GM18873 (cell line): ENCODE measurements at regions not wholly inside any gene's neighbourhood (a gene's known extent, or its start where the extent isn't known, plus 50 kb on each side); places are given as distances from the start of the nearest gene placed in this dataset.
A peak's percentile ranks its signal among the peaks of the same experiment; 100 is the strongest.

ENCODE experiments used
- ATAC-seq: cut with Tn5 transposase; IDR thresholded peaks from one replicate; pipeline ENCODE4 v1.9.1; 2021; ENCODE audit warnings: mild to moderate bottlenecking, moderate library complexity, moderate number of reproducible peaks; ENCODE audit not compliant: unreplicated experiment, low FRiP score

- no peak for ATAC-seq
These were observed 277.2 kb upstream of the SLC24A2 start for GRCh38 chr9:20065796-20066700.

DNA sequence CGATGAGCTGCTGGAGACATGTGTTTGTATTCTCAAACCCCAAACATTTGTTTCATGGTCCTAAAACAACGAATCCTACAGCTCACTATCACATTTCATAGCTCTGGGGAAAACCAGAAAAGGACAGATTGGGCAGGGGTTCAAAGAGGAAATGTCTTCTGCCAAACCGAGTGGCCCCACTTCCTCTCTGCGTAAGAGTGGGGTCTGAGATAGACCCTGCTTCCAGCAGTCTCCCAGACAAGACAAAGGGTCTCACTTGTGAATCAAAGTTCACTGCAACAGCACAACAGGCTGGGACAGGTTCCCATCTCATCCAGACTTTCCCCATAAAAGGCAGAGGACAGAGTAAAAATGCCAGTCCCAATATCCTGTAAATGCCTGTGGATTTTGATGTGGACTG lies 276.2 kb upstream of the SLC24A2 start:
- no peak for ATAC-seq

GRCh38 chr9:20054734-20055133 lies 265.9 kb upstream of the SLC24A2 start:
- no peak for ATAC-seq

DNA sequence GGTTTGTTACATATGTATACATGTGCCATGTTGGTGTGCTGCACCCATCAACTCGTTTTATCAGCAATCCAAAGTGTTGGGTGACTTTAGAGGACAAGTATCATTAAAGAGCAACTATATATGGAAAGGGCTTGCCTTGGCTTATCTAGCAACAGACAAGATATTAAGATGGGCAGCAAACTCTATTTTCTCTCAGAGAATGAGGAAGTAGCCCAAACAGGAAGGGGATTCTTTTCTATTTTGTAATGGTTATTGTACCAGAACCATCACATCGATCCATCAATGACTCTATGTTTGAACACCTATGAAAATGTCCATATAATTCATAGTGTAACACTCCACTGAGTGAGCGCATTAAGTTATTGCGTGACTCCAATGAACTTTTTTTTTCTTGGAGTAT lies 260.1 kb upstream of the SLC24A2 start:
- no peak for ATAC-seq

DNA sequence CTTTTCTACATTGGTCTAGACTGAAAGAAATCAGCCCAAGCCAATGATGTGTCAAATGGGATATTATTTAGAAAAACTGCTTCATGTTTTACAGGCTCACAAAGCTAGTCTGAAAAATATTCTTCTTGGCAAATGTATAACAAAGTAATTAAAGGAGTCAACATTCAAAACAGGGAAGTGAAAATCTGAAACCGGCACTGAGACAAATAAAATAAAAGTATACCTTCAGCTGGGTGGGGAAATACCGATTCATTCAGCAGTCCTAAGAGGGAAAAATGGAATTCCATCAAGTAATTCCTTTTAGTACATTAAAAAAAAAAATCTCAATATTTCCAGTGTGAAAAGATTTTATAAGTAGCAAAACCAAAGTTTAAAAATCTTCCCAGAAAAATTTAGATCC lies 259.6 kb upstream of the SLC24A2 start:
- no peak for ATAC-seq

DNA sequence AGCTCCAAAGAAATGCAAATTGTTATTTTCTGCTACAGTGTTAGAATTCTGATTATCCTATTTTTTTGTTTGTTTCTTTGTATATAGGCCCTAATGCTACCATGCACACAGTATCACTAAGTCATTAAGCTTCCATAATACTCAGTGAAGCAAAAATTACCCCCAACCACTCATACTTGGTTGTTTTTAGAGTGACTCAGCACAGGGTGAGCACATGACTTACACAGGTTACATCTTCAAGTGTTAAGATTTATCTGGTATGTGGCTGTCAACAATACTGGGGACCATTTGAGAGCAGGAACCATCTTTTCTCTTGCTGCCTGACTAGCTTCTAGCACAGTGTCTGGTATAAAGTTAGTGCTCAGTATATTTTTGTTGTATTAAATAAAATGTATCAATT lies 255.8 kb upstream of the SLC24A2 start:
- no peak for ATAC-seq

DNA sequence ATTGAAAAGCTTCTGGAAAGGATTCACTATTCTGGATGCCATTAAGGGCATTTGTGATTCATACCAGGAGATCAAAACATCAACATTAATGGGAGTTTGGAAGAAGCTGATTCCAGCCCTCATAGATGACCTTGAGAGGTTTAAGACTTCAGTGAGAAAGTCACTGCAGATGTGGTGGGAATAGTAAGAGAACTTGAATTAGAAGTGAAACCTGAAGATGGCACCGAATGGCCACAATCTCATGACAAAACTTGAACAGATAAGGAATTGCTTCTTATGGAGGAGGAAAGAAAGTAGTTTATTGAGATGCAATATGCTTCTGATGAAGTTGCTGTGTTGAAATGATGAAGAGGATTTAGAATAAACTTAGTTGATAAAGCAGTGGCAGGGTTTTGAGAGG lies 254.6 kb upstream of the SLC24A2 start:
- no peak for ATAC-seq

GRCh38 chr9:20043035-20043434 lies 254.2 kb upstream of the SLC24A2 start:
- ATAC-seq: no peak

DNA sequence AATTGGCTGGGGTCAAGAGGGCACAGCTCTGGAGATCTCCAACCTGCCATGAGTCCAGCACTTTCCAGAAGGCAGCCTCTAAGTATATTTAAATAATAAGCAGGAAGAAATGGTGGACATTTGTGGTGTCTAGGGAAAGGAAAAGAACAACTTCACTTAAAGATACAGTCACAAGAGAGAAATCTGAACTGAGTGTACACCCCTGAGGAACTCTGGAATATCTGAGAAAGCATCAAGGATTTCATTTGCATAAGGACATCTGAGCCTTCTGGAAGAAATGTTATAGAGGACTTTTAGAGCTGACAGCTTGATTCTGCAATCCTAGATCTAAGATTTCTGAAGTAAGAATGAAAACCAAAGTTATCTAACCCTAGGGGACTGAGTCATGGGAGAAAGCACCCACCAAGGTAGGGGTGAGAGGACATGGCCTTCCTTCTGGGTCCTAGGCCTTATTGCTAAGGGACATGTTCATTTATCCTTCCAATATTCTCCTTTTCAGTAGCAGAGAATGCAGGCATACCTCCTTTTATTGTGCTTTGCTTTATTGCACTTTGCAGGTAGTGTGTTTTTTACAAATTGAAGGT lies 253.4 kb upstream of the SLC24A2 start:
- no peak for ATAC-seq

DNA sequence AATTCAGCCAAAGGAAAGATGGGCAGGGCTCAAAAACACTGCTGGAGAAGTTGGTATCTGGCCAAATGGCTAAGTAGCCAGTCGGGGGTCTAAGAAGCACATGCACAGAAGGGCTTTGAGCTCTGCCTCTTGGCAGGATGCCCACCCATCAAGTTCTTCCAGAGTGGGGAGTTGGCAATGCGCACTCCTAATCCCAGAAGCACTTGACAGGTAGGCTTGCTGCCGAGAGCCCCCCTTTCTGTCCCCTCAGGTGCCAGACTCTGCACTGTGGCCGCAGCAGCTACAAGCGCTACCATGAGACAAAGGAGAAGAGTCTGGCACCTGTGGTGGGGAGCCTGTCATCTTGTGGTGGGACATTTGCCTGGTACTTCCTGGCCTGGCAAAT lies 252.9 kb upstream of the SLC24A2 start:
- no peak for ATAC-seq

GRCh38 chr9:20040991-20041696 lies 252.3 kb upstream of the SLC24A2 start:
- ATAC-seq: no peak

GRCh38 chr9:20037699-20038098 lies 248.9 kb upstream of the SLC24A2 start:
- ATAC-seq: no peak

DNA sequence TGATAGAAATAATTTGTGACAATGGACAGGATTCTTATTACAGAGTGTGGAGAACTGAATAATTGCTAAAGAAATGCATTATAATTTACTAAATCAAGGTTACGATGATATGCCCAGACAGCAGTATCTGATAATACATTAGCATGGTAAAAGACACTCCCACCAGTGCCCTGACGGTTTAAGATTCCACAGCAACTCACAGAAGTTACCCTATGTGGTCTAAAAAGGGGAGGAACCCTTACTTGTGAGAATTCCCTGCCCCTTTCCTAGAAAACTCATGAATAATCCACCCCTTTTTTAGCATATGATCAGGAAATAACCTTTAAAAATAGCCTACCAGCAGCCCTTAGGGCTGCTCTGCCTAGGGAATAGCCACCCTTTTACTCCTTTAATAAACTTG lies 244.7 kb upstream of the SLC24A2 start:
- no peak for ATAC-seq

- no peak for ATAC-seq
These were observed 243.7 kb upstream of the SLC24A2 start for GRCh38 chr9:20032413-20033006.

GRCh38 chr9:20031836-20032235 lies 243.0 kb upstream of the SLC24A2 start:
- no peak for ATAC-seq

DNA sequence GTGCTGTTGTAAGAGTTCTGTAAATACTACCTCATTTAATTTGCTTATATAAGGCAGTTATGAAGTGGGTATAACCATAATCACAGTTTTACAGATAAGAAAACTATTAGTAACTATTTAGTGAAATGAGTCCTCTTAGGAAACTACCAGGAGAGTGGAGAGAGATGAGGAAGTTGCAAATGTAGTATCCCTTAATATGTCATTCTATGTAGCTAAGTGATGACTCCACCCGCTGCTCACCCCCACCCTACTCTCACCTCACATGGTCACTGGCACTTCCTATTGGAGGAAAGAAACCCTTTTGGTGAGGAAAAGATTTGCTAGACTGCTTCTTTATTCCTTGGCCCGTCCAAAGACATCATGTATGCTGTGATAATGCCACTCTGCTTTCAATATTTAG lies 241.8 kb upstream of the SLC24A2 start:
- ATAC-seq: peak; percentile 28

- peak; percentile 60 for ATAC-seq
These were observed 241.4 kb upstream of the SLC24A2 start for GRCh38 chr9:20030221-20030620.

GRCh38 chr9:20028849-20029231 lies 240.0 kb upstream of the SLC24A2 start:
- no peak for ATAC-seq

GRCh38 chr9:20028192-20028848 lies 239.5 kb upstream of the SLC24A2 start:
- no peak for ATAC-seq

DNA sequence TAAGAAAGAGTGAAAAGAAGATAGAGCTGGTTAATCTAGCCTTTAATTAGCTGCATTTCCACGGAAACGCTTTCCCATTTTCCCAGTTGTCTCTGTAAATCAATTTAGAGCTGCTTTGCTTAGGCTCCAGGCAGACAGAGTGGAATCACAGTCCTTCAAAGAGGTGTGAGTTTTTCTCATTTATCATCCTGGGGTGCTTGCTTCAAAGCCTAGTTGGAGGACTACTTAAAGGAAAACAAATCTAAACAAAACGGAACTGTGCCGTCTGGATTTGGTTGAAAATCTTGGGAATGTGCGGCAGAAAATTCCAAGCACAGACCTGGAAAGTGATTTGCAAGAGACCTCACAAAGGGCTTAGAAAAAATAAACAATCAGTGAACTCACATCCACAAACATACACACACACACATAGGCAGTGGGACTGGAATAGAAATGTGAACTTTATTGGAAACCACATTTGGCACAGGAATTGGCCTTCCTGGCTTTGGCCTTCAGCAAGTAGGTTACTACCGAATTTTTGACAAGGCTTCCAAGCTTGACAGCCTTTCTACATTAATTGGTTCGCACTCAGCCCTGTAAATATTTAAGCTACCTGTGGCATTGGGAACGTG lies 235.2 kb upstream of the SLC24A2 start:
- no peak for ATAC-seq
